Cardiac fibroblast (primary cell): ENCODE measurements at regions not wholly inside any gene's neighbourhood (a gene's known extent, or its start where the extent isn't known, plus 50 kb on each side); places are given as distances from the start of the nearest gene placed in this dataset.

Source experiments
- DNase-seq, 2 donors: peaks; one replicate each; pipeline versions ENCODE4 v3.0.0 to v3.0.0-alpha.2; 2010; ENCODE audit warnings: low read depth in 2 of 2
- H3K4me3 ChIP-seq, 2 donors: replicated peaks in 1 of 2; 1 replicate in 1 of 2; 2 replicates in 1 of 2; pipeline ENCODE4 v1.5.1; 2011; ENCODE audit warnings: low read depth in 2 of 2, low read length in 2 of 2, mild to moderate bottlenecking in 2 of 2, moderate library complexity in 1 of 2
- TF ChIP-seq, protein P1 (sequence below): IDR thresholded peaks from one replicate; pipeline ENCODE4 v1.5.1; 2011; ENCODE audit warnings: low read depth, mild to moderate bottlenecking, low read length, inconsistent platforms

DNA sequence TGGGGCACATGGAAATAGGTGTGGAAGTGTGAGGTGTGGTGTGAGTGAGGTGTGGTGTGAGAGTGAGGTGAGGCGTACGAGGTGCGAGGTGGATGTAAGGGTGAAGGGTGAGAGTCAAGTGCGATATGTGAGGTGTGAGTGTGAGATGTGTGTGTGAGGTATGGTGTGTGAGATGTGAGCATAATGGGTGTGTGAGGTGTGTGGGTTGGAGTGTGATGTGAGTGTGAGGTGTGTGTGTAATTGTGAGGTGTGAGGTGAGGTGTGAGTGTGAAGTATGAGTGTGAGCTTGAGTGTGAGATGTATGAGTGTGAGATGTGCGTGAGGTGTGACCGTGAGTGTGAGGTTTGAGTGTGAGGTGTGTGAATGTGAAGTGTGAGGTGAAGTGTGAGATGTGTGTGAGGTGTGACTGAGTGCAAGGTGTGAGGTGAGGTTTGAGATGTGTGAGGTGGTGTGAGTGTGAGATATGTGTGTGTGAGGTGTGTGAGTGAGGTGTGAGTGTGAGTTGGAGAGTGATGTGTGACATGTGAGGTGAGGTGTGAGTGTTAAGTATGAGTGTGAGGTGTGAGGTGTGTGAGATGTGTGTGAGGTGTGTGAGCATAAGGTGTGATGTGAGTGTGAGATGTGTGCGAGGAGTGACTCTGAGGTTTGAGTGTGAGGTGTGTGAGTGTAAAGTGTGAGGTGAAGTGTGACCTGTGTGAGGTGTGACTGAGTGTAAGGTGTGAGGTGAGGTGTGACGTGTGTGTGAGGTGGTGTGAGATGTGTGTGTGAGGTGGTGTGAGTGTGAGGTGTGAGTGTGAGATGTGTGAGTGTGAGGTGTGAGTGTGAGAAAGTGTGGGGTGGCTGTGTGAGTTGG, 354.0 kb downstream of the FOXL1 start:
- no peak for DNase-seq
- no peak overlapping the region for H3K4me3 ChIP-seq

DNA sequence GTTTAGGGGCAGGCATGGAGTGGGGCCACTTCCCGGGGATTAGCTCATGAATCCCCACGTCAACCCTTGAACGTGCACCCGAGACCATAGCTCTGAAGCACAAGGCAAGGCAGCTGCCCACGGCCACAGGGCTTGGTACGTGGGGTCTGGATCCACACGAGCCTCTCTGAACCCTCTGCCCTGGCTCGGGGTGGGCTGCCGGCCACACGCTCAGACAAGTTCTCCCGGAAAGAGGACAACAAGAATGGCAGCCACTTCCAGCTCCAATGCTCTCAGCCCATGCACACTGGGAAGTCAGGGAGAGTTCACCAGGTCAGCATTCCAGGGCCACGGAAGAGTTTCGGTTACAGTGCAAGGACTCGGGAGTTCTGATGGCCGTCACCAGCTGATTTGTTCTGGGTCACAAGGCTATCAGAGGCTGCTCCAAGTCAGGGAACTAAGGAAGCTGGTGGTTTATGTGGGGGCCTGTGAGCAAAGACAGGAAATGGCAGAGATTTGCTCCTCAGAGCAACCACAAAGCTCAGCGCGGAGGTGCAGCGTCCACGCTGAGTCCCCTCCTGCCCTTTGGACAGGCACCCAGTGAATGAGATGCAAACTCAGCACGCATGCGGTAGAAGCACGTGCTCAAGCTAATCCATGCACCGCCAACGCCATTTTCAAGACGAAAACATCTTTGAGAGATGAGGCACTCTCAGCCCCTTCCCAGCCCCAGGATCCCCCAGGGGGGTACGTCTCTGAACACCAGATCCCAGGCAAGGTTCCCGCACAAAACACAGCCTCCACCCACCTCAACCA, 356.4 kb downstream of the FOXL1 start:
- H3K4me3 ChIP-seq = no peak overlapping the region
- TF ChIP-seq, protein P1, sequence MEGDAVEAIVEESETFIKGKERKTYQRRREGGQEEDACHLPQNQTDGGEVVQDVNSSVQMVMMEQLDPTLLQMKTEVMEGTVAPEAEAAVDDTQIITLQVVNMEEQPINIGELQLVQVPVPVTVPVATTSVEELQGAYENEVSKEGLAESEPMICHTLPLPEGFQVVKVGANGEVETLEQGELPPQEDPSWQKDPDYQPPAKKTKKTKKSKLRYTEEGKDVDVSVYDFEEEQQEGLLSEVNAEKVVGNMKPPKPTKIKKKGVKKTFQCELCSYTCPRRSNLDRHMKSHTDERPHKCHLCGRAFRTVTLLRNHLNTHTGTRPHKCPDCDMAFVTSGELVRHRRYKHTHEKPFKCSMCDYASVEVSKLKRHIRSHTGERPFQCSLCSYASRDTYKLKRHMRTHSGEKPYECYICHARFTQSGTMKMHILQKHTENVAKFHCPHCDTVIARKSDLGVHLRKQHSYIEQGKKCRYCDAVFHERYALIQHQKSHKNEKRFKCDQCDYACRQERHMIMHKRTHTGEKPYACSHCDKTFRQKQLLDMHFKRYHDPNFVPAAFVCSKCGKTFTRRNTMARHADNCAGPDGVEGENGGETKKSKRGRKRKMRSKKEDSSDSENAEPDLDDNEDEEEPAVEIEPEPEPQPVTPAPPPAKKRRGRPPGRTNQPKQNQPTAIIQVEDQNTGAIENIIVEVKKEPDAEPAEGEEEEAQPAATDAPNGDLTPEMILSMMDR = no peak
- no peak for DNase-seq

More for the DNA sequence above, 354.0 kb downstream of the FOXL1 start:
- TF ChIP-seq, protein P1 = no peak

DNA sequence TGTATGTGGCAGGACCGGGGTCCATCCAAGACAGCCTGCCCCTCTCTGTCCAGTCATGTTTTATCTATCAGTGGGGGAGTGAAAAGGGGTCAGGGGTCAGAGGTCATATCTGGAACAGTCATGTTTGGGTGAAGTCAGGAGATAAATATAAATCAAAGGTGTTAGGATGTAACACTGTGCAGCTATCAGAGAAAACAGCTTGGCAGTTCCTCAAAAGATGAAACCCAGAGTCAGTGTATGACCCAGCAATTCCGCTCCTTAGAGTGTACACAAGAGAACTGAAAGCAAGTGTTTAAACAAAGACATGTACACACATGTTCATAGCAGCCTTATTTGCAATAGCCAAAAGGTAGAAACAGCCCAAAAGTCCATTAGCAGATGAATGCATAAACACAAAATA, 361.3 kb downstream of the FOXL1 start:
- no peak for DNase-seq
- TF ChIP-seq, protein P1 = no peak
- H3K4me3 ChIP-seq = no peak overlapping the region

DNA sequence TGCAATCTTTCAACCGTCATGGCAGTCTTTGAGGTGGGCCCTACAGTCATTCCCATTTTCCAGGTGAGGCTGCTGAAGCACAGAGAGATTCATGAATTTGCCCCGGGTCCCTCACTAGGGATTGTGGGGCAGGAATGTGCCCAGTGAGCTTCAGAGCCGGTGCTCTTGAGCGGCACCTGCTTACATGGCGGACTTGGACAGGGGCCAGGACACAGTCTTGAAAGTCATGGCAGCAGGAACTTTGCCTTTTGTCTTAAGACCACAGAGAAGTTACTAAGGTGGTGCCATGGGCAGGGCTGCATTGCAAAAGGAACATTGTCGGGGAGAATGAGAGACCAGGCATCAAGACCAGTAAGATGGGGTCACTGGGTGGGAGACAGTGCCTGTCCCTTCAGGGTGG, 363.4 kb downstream of the FOXL1 start:
- no peak overlapping the region for H3K4me3 ChIP-seq
- TF ChIP-seq, protein P1 = no peak
- no peak for DNase-seq

DNA sequence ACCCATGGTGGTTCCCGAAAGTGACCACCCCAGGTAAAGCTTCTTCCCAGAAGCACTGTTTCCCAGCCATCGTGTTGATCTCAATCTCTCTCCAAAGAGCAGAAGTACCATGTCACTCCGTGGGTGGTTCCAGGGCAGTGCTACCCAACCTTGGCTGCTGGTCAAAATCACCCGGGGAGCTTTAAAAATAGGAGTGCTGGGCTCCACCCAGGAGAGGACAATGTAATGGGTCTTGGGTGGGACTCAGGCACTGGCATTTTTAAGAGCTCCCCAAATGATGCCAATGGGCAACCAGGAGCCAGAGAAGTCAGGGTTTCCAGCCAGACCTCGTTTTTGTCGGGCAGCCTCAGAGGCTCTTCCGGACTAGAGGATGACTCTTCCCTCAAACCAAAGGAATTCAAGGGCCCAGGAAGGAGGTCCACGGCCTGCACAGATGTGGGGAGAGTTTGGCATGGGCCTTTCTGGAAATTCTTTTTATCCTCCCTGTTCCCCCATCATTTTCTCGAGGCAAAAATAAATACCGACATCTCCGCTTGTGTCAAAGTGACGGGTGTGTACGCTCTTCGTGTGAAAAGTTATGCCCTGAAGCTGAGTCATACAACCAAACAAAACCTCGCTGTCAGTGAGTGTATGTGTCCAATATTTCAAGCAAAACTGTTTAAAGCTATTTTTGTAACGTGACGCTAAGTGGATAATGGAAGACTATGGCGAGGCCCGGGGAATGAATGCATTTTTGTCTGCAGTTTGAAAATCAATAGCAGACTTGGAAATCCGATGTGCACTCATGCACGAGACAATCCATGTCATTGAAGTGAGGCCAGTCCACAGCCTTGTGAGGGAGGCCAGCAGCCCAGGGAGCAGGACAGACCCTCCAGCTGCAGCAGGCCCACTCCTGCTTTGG, 364.1 kb downstream of the FOXL1 start:
- H3K4me3 ChIP-seq = no peak overlapping the region
- DNase-seq = no peak
- TF ChIP-seq, protein P1 = no peak

DNA sequence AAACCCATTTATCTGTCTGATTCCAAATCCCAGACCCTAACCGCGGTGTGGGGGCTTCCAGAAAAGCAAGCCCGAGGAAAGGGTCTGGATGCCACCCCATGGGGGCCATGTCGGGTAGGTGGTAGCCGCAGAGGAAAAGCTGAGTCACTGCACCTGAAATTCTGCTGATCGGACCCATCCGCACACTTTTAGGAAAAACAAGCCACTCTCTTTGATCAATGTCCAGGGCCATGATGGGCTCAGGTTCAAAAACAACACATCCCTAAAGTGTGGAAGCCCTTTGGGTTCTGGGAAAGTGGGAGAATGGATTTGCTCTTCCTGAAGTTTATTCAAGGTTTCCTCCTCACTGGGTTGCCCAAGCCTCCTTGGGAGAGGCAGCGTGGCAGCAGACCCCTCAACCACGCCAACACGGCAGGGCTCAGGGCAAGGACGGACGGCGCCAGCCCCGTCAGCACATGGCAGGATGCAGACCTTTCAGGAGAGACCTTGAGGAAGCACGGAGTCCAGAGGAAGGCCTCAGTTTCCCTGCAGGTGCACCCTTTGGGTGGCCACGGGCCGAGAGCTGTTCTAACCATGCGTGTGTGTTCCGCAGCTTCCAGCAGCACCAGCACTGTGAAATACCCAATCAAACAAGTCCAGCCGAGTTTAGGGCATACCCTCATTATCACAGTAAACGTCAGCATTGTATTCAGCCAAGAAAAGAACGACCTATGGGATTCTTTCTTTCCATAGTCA, 367.0 kb downstream of the FOXL1 start:
- no peak for DNase-seq
- TF ChIP-seq, protein P1 = no peak
- no peak overlapping the region for H3K4me3 ChIP-seq
